H1 (cell line): ENCODE measurements at regions not wholly inside any gene's neighbourhood (a gene's known extent, or its start where the extent isn't known, plus 50 kb on each side); places are given as distances from the start of the nearest gene placed in this dataset.

ENCODE experiments used
- CTCF ChIA-PET: fragments of 300-600 bp; sonication (Branson Sonifier 250); formaldehyde crosslinking; loops from one replicate; lab custom pipeline; 2021; ENCODE audit not compliant: partially characterized antibody; lab: Charles Lee
- POLR2A ChIA-PET: fragments of 300-600 bp; sonication (Branson Sonifier 250); formaldehyde crosslinking; loops from one replicate; lab custom pipeline; 2021; ENCODE audit warnings: inconsistent platforms; ENCODE audit not compliant: partially characterized antibody; lab: Charles Lee
- DNase-seq, 2 experiments: peaks; one replicate each; pipeline versions ENCODE4 v3.0.0 to v3.0.0-alpha.2; 2010 to 2022; ENCODE audit warnings: low spot score in 2 of 2, low read depth in 1 of 2, mixed read lengths in 1 of 2
- FAIRE-seq: peaks from 2 replicates; lab custom pipeline; 2011; peaks lifted over from hg19 to GRCh38; lab: Jason Lieb, UNC
- H2AFZ ChIP-seq: 2 replicates; pipeline ENCODE4 v1.8.1; 2012; ENCODE audit warnings: low read length, inconsistent platforms
- H2AK5ac ChIP-seq: 2 replicates; pipeline ENCODE4 v1.6.1; 2013; ENCODE audit warnings: low read depth, low read length
- H2BK120ac ChIP-seq: replicated peaks from 2 replicates; pipeline ENCODE3; 2013; ENCODE audit warnings: low read depth, low read length, inconsistent platforms
- H2BK12ac ChIP-seq: 2 replicates; pipeline ENCODE4 v1.6.1; 2013; ENCODE audit warnings: low read depth, low read length
- H2BK15ac ChIP-seq: 2 replicates; pipeline ENCODE4 v1.6.1; 2013; ENCODE audit warnings: low read length
- H2BK20ac ChIP-seq: 2 replicates; pipeline ENCODE4 v1.6.1; 2013; ENCODE audit warnings: low read length
- H2BK5ac ChIP-seq: 2 replicates; pipeline ENCODE4 v1.6.1; 2013; ENCODE audit warnings: low read depth, low read length
- H3K14ac ChIP-seq: 2 replicates; pipeline ENCODE4 v1.6.1; 2013; ENCODE audit warnings: inconsistent platforms; ENCODE audit not compliant: insufficient read length
- H3K18ac ChIP-seq: 2 replicates; pipeline ENCODE4 v1.6.1; 2013; ENCODE audit warnings: low read length; ENCODE audit errors: extremely low read depth
- H3K23ac ChIP-seq: 2 replicates; pipeline ENCODE4 v1.6.1; 2013; ENCODE audit warnings: inconsistent platforms; ENCODE audit not compliant: insufficient read length
- H3K23me2 ChIP-seq: 2 replicates; pipeline ENCODE4 v1.6.1; 2013; ENCODE audit warnings: low read depth, low read length
- H3K27ac ChIP-seq: 2 replicates; pipeline ENCODE4 v1.6.1; 2011; ENCODE audit warnings: low read depth, low read length, inconsistent platforms
- H3K27me3 ChIP-seq, 4 experiments: replicated peaks in 1 of 4; 1 replicate in 1 of 4; 2 replicates in 3 of 4; pipeline versions ENCODE4 v1.6.1 to v1.8.1; 2011 to 2013; ENCODE audit warnings: low read length in 3 of 4, mild to moderate bottlenecking in 3 of 4, inconsistent platforms in 2 of 4, mixed read lengths in 2 of 4, moderate library complexity in 1 of 4; ENCODE audit not compliant: control insufficient read depth in 3 of 4, insufficient read depth in 3 of 4; ENCODE audit errors: extremely low read depth in 1 of 4
- H3K36me3 ChIP-seq, 4 experiments: 2 replicates each; pipeline versions ENCODE4 v1.6.1 to v1.8.1; 2011 to 2013; ENCODE audit warnings: mild to moderate bottlenecking in 4 of 4, low read length in 3 of 4, moderate library complexity in 2 of 4, control low read depth in 1 of 4, inconsistent platforms in 1 of 4; ENCODE audit not compliant: insufficient read depth in 4 of 4, control insufficient read depth in 2 of 4
- H3K4ac ChIP-seq: replicated peaks from 2 replicates; pipeline ENCODE3; 2013; ENCODE audit warnings: low read length, low read depth, mixed read lengths, inconsistent platforms; ENCODE audit not compliant: insufficient read length
- H3K4me1 ChIP-seq, 4 experiments: replicated peaks in 1 of 4; 1 replicate in 1 of 4; 2 replicates in 3 of 4; pipeline versions ENCODE4 v1.6.1 to v1.8.1; 2011 to 2013; ENCODE audit warnings: low read length in 3 of 4, inconsistent platforms in 2 of 4, mixed read lengths in 1 of 4; ENCODE audit not compliant: insufficient read depth in 4 of 4, control insufficient read depth in 3 of 4
- H3K4me2 ChIP-seq, 2 experiments: 2 replicates each; pipeline versions ENCODE4 v1.6.1 to v1.8.1; 2011 to 2013; ENCODE audit warnings: low read depth in 2 of 2, low read length in 2 of 2, control low read depth in 1 of 2, inconsistent platforms in 1 of 2, mild to moderate bottlenecking in 1 of 2; ENCODE audit not compliant: insufficient read depth in 1 of 2
- H3K4me3 ChIP-seq, 4 experiments: fragments of 200-600, 300-600 bp in 1 of 4; sonication (generic), shearing (Covaris generic), sonication (Bioruptor Twin) in 1 of 4; 2 replicates each; pipeline versions ENCODE4 v1.5.1 to v1.8.1; 2011 to 2016; ENCODE audit warnings: low read length in 4 of 4, low read depth in 3 of 4, control low read depth in 2 of 4, inconsistent platforms in 2 of 4, mild to moderate bottlenecking in 2 of 4, mixed read lengths in 1 of 4, moderate library complexity in 1 of 4; ENCODE audit not compliant: insufficient read depth in 2 of 4; ENCODE audit errors: extremely low read depth in 1 of 4
- H3K56ac ChIP-seq: replicated peaks from 2 replicates; pipeline ENCODE3; 2013; ENCODE audit warnings: low read depth, mild to moderate bottlenecking, mixed read lengths, low read length, inconsistent platforms; ENCODE audit not compliant: insufficient read length
- H3K79me1 ChIP-seq: 2 replicates; pipeline ENCODE4 v1.6.1; 2013; ENCODE audit warnings: low read depth, low read length, control low read depth
- H3K79me2 ChIP-seq, 2 experiments: 2 replicates each; pipeline versions ENCODE4 v1.6.1 to v1.8.1; 2012 to 2013; ENCODE audit warnings: low read length in 2 of 2, mild to moderate bottlenecking in 2 of 2, inconsistent platforms in 1 of 2; ENCODE audit not compliant: insufficient read depth in 2 of 2, control insufficient read depth in 1 of 2
- H3K9ac ChIP-seq, 4 experiments: replicated peaks in 1 of 4; 1 replicate in 1 of 4; 2 replicates in 3 of 4; pipeline versions ENCODE4 v1.6.1 to v1.8.1; 2011 to 2013; ENCODE audit warnings: low read depth in 3 of 4, low read length in 3 of 4, control low read depth in 2 of 4, mild to moderate bottlenecking in 2 of 4, moderate library complexity in 2 of 4, inconsistent platforms in 1 of 4; ENCODE audit errors: extremely low read depth in 1 of 4
- H3K9me3 ChIP-seq, 2 experiments: 2 replicates each; pipeline versions ENCODE4 v1.6.1 to v1.8.1; 2012 to 2013; ENCODE audit warnings: mild to moderate bottlenecking in 2 of 2, moderate library complexity in 2 of 2, control low read depth in 1 of 2, inconsistent platforms in 1 of 2, low read depth in 1 of 2, low read length in 1 of 2, mixed read lengths in 1 of 2; ENCODE audit not compliant: insufficient read depth in 2 of 2
- H4K20me1 ChIP-seq, 2 experiments: replicated peaks in 1 of 2; 2 replicates each; pipeline versions ENCODE3 to v1.8.1; 2011 to 2013; ENCODE audit warnings: inconsistent platforms in 2 of 2, low read length in 2 of 2, mild to moderate bottlenecking in 1 of 2; ENCODE audit not compliant: insufficient read depth in 2 of 2, control insufficient read depth in 1 of 2
- H4K5ac ChIP-seq: 2 replicates; pipeline ENCODE4 v1.6.1; 2013; ENCODE audit warnings: low read length, low read depth, mixed read lengths, inconsistent platforms; ENCODE audit not compliant: insufficient read length
- H4K8ac ChIP-seq: 2 replicates; pipeline ENCODE4 v1.8.0; 2013; ENCODE audit warnings: mild to moderate bottlenecking, moderate library complexity, low read length, inconsistent platforms; ENCODE audit not compliant: insufficient read depth; ENCODE audit errors: extremely low read depth
- H4K91ac ChIP-seq: replicated peaks from 2 replicates; pipeline ENCODE3; 2013; ENCODE audit warnings: low read length, mixed read lengths, inconsistent platforms; ENCODE audit not compliant: insufficient read length
- ASH2L ChIP-seq: fragments of 200-600, 300-600 bp; sonication (generic); IDR thresholded peaks from one replicate; pipeline ENCODE4 v1.7.1; 2017; ENCODE audit warnings: low read length
- CBX5 ChIP-seq: fragments of 300-800, 300-1000 bp; sonication (generic); IDR thresholded peaks from 2 replicates; pipeline ENCODE4 v1.7.1; 2016; ENCODE audit warnings: antibody characterized with exemption, low read length, low read depth
- CBX8 ChIP-seq: fragments of 300-800, 300-1000 bp; sonication (generic); IDR thresholded peaks from 2 replicates; pipeline ENCODE4 v1.7.1; 2016; ENCODE audit warnings: low read depth, low read length, borderline replicate concordance
- CHD1 ChIP-seq: IDR thresholded peaks from 2 replicates; pipeline ENCODE4 v1.6.1; 2012; ENCODE audit warnings: low read depth, low read length, improper control_type of control experiment
- EGR1 ChIP-seq: IDR thresholded peaks from 2 replicates; pipeline ENCODE4 v1.6.1; 2011; ENCODE audit warnings: low read depth, low read length, borderline replicate concordance
- HDAC2 ChIP-seq, 2 experiments: fragments of 300-600 bp in 1 of 2; sonication (generic) in 1 of 2; IDR thresholded peaks; 2 replicates each; pipeline ENCODE4 v1.6.1; 2011 to 2012; ENCODE audit warnings: low read depth in 2 of 2, low read length in 2 of 2, mild to moderate bottlenecking in 2 of 2, moderate library complexity in 2 of 2, borderline replicate concordance in 1 of 2, inconsistent platforms in 1 of 2
- NANOG ChIP-seq: IDR thresholded peaks from 2 replicates; pipeline ENCODE4 v1.6.1; 2011; ENCODE audit warnings: low read length, low read depth, mild to moderate bottlenecking, inconsistent platforms; ENCODE audit not compliant: insufficient read depth, poor library complexity, severe bottlenecking
- WGBS, 2 experiments: shearing (Covaris generic) in 1 of 2; methylation state at CpG; one replicate each; pipeline versions ENCODE4 v1.1.6 to v1.1.7; 2013 to 2015; ENCODE audit warnings: low lambda C conversion rate in 2 of 2, mixed read lengths in 2 of 2, inconsistent platforms in 1 of 2, low coverage in 1 of 2, missing lambda C conversion rate in 1 of 2; ENCODE audit not compliant: insufficient replicate concordance in 2 of 2, insufficient coverage in 1 of 2, insufficient read length in 1 of 2; ENCODE audit errors: extremely low coverage in 1 of 2, missing lambda C conversion rate in 1 of 2; 5-methylcytosine and 5-hydroxymethylcytosine counted together

GRCh38 chr7:64113981-64114380 lies 68.7 kb downstream of the ZNF727 start:
- Histone ChIP-seq H3K27ac (no peak overlapping the region), H3K79me2 (no peaks in the 10 kb centered on the region), H3K4ac (no peak overlapping the region), H2AK5ac (no peak overlapping the region), H3K9me3 (peaks cover 35 to 53% of the 10 kb centered on the region in 2 experiments), H4K91ac (no peak overlapping the region), H2BK120ac (no peak overlapping the region), H3K36me3 (no peaks in the 10 kb centered on the region), H3K56ac (no peak overlapping the region), H3K9ac (no peak overlapping the region), H3K27me3 (no peaks in the 10 kb centered on the region), H4K8ac (no peak overlapping the region), H4K20me1 (no peaks in the 10 kb centered on the region), H2AFZ (no peak overlapping the region), H3K23ac (no peak overlapping the region), H3K23me2 (no peaks in the 10 kb centered on the region), H3K18ac (no peak overlapping the region), H2BK5ac (no peak overlapping the region), H4K5ac (no peak overlapping the region), H3K14ac (no peak overlapping the region), H3K79me1 (no peaks in the 10 kb centered on the region), H2BK20ac (no peak overlapping the region), H2BK15ac (no peak overlapping the region), H3K4me3 (no peak overlapping the region), H3K4me2 (no peak overlapping the region), H3K4me1 (no peaks in the 10 kb centered on the region), H2BK12ac (no peak overlapping the region)
- no peak for FAIRE-seq
- 91% methylated on average over 13 of the region's 14 CpGs; no CpG with 5 or more reads in 1 of the 2 experiments for WGBS, 2 experiments
- POLR2A ChIA-PET, result no interaction called here
- no peak for DNase-seq
- CTCF ChIA-PET, result no interaction called here
- no peak for TF ChIP-seq CBX5
- no peak for TF ChIP-seq CBX8
- no peak for TF ChIP-seq EGR1
- no peak for TF ChIP-seq CHD1
- TF ChIP-seq HDAC2 (IDR thresholded peaks at IDR 0.05; ENCODE audit: borderline replicate concordance in 1 of 2, low read depth in 2 of 2, low read length in 2 of 2), result no peak
- TF ChIP-seq ASH2L, result no peak
- no peak for TF ChIP-seq NANOG
